ENCODE measurements at regions not wholly inside any gene's neighbourhood (a gene's known extent, or its start where the extent isn't known, plus 50 kb on each side); places are given as distances from the start of the nearest gene placed in this dataset.

GRCh38 chr17:79223953-79224352, 149.3 kb downstream of the ENGASE start:
- TF ChIP-seq SUZ12 (IDR thresholded peaks at IDR 0.05) (no peak), PKNOX1 (IDR thresholded peaks at IDR 0.05) (no peak), BHLHE40 (IDR thresholded peaks at IDR 0.05; ENCODE audit: borderline replicate concordance) (no peak), ZNF384 (IDR thresholded peaks at IDR 0.05) (no peak), FOXK2 (IDR thresholded peaks at IDR 0.05) (no peak)
